Omental fat pad (tissue), 3 donors: ENCODE measurements at regions not wholly inside any gene's neighbourhood (a gene's known extent, or its start where the extent isn't known, plus 50 kb on each side); places are given as distances from the start of the nearest gene placed in this dataset.

Source experiments
- ATAC-seq: fragments of 150-250 bp; one replicate; pipeline ENCODE4 v1.9.1; 2016; ENCODE audit warnings: mild to moderate bottlenecking, moderate library complexity; ENCODE audit not compliant: low FRiP score
- DNase-seq: peaks from one replicate; pipeline ENCODE4 v3.0.0-alpha.2; 2019; ENCODE audit warnings: low spot score
- CTCF ChIP-seq, 3 donors: fragments of 450-650 bp; IDR thresholded peaks; one replicate each; pipeline ENCODE4 v1.5.1; 2016 to 2017; ENCODE audit warnings: antibody characterized with exemption in 3 of 3, mild to moderate bottlenecking in 3 of 3, moderate library complexity in 2 of 3

GRCh38 chr3:44021651-44022594 lies 219.8 kb upstream of the TOPAZ1 start:
- no peak for DNase-seq
- no peak for ATAC-seq
- TF ChIP-seq CTCF (IDR thresholded peaks at IDR 0.05) = no peak

- ATAC-seq (no peak), DNase-seq (no peak)
- TF ChIP-seq CTCF (IDR thresholded peaks at IDR 0.05) = no peak
These were observed 217.6 kb upstream of the TOPAZ1 start for GRCh38 chr3:44023961-44024593.

GRCh38 chr3:44026220-44026865 lies 215.3 kb upstream of the TOPAZ1 start:
- DNase-seq (no peak), ATAC-seq (no peak)
- TF ChIP-seq CTCF (IDR thresholded peaks at IDR 0.05) = no peak

- no peak for DNase-seq
- no peak for ATAC-seq
- TF ChIP-seq CTCF (IDR thresholded peaks at IDR 0.05) = no peak
These were observed 212.6 kb upstream of the TOPAZ1 start for GRCh38 chr3:44029100-44029499.

GRCh38 chr3:44030285-44030684 lies 211.4 kb upstream of the TOPAZ1 start:
- no peak for DNase-seq
- no peak for ATAC-seq
- no peak for TF ChIP-seq CTCF (IDR thresholded peaks at IDR 0.05)

- ATAC-seq (no peak), DNase-seq (no peak)
- TF ChIP-seq CTCF (IDR thresholded peaks at IDR 0.05) = no peak
These were observed 210.9 kb upstream of the TOPAZ1 start for GRCh38 chr3:44030687-44031305.
